Activated naive CD8-positive, alpha-beta T cell treated with anti-CD3 and anti-CD28 coated beads for 36 hours (primary cell): ENCODE measurements at regions not wholly inside any gene's neighbourhood (a gene's known extent, or its start where the extent isn't known, plus 50 kb on each side); places are given as distances from the start of the nearest gene placed in this dataset.

Experiments used
- DNase-seq: peaks from one replicate; pipeline ENCODE4 v3.0.0; 2021
- H3K27ac Mint-ChIP-seq: one replicate; pipeline ENCODE4 v1.8.0; 2022; ENCODE audit warnings: mild to moderate bottlenecking, moderate library complexity, mixed read lengths
- H3K27me3 Mint-ChIP-seq: one replicate; pipeline ENCODE4 v1.8.0; 2022; ENCODE audit warnings: mild to moderate bottlenecking, mixed read lengths
- H3K36me3 Mint-ChIP-seq: one replicate; pipeline ENCODE4 v1.8.0; 2021; ENCODE audit warnings: mild to moderate bottlenecking, mixed read lengths
- H3K4me1 Mint-ChIP-seq: one replicate; pipeline ENCODE4 v1.8.0; 2021; ENCODE audit warnings: mixed read lengths
- H3K4me3 Mint-ChIP-seq: one replicate; pipeline ENCODE4 v1.8.0; 2022; ENCODE audit warnings: mild to moderate bottlenecking, moderate library complexity, mixed read lengths
- H3K9me3 Mint-ChIP-seq: one replicate; pipeline ENCODE4 v1.8.0; 2022; ENCODE audit warnings: mixed read lengths

GRCh38 chr14:98962118-98962517 is 309.9 kb downstream of the BCL11B start:
- Mint-ChIP-seq H3K4me1 (peaks cover 49% of the 10 kb centered on the region), H3K36me3 (no peaks in the 10 kb centered on the region)

GRCh38 chr14:98963610-98964009 is 308.4 kb downstream of the BCL11B start:
- no peaks in the 10 kb centered on the region for H3K27me3 Mint-ChIP-seq
- no peaks in the 10 kb centered on the region for H3K9me3 Mint-ChIP-seq
- peaks cover 49% of the 10 kb centered on the region for H3K4me1 Mint-ChIP-seq
- H3K36me3 Mint-ChIP-seq: no peaks in the 10 kb centered on the region
- no peak for DNase-seq
- H3K27ac Mint-ChIP-seq: no peak overlapping the region
- H3K4me3 Mint-ChIP-seq: no peak overlapping the region

More at GRCh38 chr14:98962118-98962517, 309.9 kb downstream of the BCL11B start:
- H3K4me3 Mint-ChIP-seq: no peak overlapping the region
- no peaks in the 10 kb centered on the region for H3K27me3 Mint-ChIP-seq
- no peaks in the 10 kb centered on the region for H3K9me3 Mint-ChIP-seq
- no peak for DNase-seq
- H3K27ac Mint-ChIP-seq: no peak overlapping the region

- Mint-ChIP-seq H3K27ac (no peak overlapping the region), H3K4me3 (no peak overlapping the region), H3K9me3 (no peaks in the 10 kb centered on the region), H3K27me3 (no peaks in the 10 kb centered on the region), H3K36me3 (no peaks in the 10 kb centered on the region), H3K4me1 (peaks cover 49% of the 10 kb centered on the region)
- DNase-seq: peak; percentile 24
Observed at GRCh38 chr14:98964171-98964570, 307.8 kb downstream of the BCL11B start.

GRCh38 chr14:98965076-98965475 is 306.9 kb downstream of the BCL11B start:
- Mint-ChIP-seq H3K9me3 (no peaks in the 10 kb centered on the region), H3K27ac (no peak overlapping the region), H3K27me3 (no peaks in the 10 kb centered on the region), H3K36me3 (no peaks in the 10 kb centered on the region), H3K4me1 (peaks cover 42% of the 10 kb centered on the region), H3K4me3 (no peak overlapping the region)
- no peak for DNase-seq

GRCh38 chr14:98966016-98966415 is 306.0 kb downstream of the BCL11B start:
- Mint-ChIP-seq H3K9me3 (no peaks in the 10 kb centered on the region), H3K4me1 (peaks cover 33% of the 10 kb centered on the region), H3K4me3 (no peak overlapping the region)

GRCh38 chr14:98966475-98967162 is 305.4 kb downstream of the BCL11B start:
- Mint-ChIP-seq H3K27me3 (no peaks in the 10 kb centered on the region), H3K4me1 (peaks cover 27% of the 10 kb centered on the region), H3K36me3 (no peaks in the 10 kb centered on the region), H3K27ac (no peak overlapping the region), H3K9me3 (no peaks in the 10 kb centered on the region), H3K4me3 (no peak overlapping the region)
- no peak for DNase-seq

More at GRCh38 chr14:98966016-98966415, 306.0 kb downstream of the BCL11B start:
- no peaks in the 10 kb centered on the region for H3K27me3 Mint-ChIP-seq
- no peak overlapping the region for H3K27ac Mint-ChIP-seq
- H3K36me3 Mint-ChIP-seq: no peaks in the 10 kb centered on the region
- DNase-seq: no peak

- Mint-ChIP-seq H3K27me3 (no peaks in the 10 kb centered on the region), H3K36me3 (no peaks in the 10 kb centered on the region), H3K4me3 (no peak overlapping the region), H3K4me1 (peaks cover 6% of the 10 kb centered on the region), H3K27ac (no peak overlapping the region), H3K9me3 (peaks cover 12% of the 10 kb centered on the region)
- no peak for DNase-seq
Observed at GRCh38 chr14:98974113-98974512, 297.9 kb downstream of the BCL11B start.

GRCh38 chr14:98976271-98976670 is 295.7 kb downstream of the BCL11B start:
- no peak overlapping the region for H3K4me3 Mint-ChIP-seq
- no peak overlapping the region for H3K27ac Mint-ChIP-seq
- peaks cover 24% of the 10 kb centered on the region for H3K9me3 Mint-ChIP-seq
- H3K36me3 Mint-ChIP-seq: no peaks in the 10 kb centered on the region
- no peaks in the 10 kb centered on the region for H3K27me3 Mint-ChIP-seq
- no peak for DNase-seq
- peaks cover 6% of the 10 kb centered on the region for H3K4me1 Mint-ChIP-seq

GRCh38 chr14:98977451-98977850 is 294.5 kb downstream of the BCL11B start:
- no peak overlapping the region for H3K27ac Mint-ChIP-seq
- H3K4me3 Mint-ChIP-seq: no peak overlapping the region
- H3K9me3 Mint-ChIP-seq: peaks cover 26% of the 10 kb centered on the region
- H3K36me3 Mint-ChIP-seq: peaks cover 6% of the 10 kb centered on the region
- H3K27me3 Mint-ChIP-seq: no peaks in the 10 kb centered on the region
- no peak for DNase-seq
- peaks cover 6% of the 10 kb centered on the region for H3K4me1 Mint-ChIP-seq

GRCh38 chr14:98982986-98983385 is 289.0 kb downstream of the BCL11B start:
- Mint-ChIP-seq H3K27ac (no peak overlapping the region), H3K27me3 (no peaks in the 10 kb centered on the region), H3K36me3 (peaks cover 9% of the 10 kb centered on the region), H3K9me3 (peaks cover 23% of the 10 kb centered on the region), H3K4me1 (peaks cover 25% of the 10 kb centered on the region), H3K4me3 (no peak overlapping the region)
- no peak for DNase-seq

- Mint-ChIP-seq H3K4me1 (peaks cover 25% of the 10 kb centered on the region), H3K27ac (peak overlapping the region; percentile 88)
- no peak for DNase-seq
Observed at GRCh38 chr14:98984027-98984718, 287.8 kb downstream of the BCL11B start.

GRCh38 chr14:98984719-98985041 is 287.3 kb downstream of the BCL11B start:
- peak overlapping the region; percentile 54 for H3K4me3 Mint-ChIP-seq
- peak overlapping the region; percentile 88 for H3K27ac Mint-ChIP-seq
- peaks cover 25% of the 10 kb centered on the region for H3K4me1 Mint-ChIP-seq
- H3K27me3 Mint-ChIP-seq: no peaks in the 10 kb centered on the region
- H3K9me3 Mint-ChIP-seq: peaks cover 10% of the 10 kb centered on the region
- DNase-seq: peak; percentile 50
- H3K36me3 Mint-ChIP-seq: peaks cover 9% of the 10 kb centered on the region

More at GRCh38 chr14:98984027-98984718, 287.8 kb downstream of the BCL11B start:
- Mint-ChIP-seq H3K36me3 (peaks cover 9% of the 10 kb centered on the region), H3K27me3 (no peaks in the 10 kb centered on the region), H3K4me3 (peak overlapping the region; percentile 54), H3K9me3 (peaks cover 13% of the 10 kb centered on the region)

GRCh38 chr14:98993818-98994217 is 278.2 kb downstream of the BCL11B start:
- Mint-ChIP-seq H3K27me3 (no peaks in the 10 kb centered on the region), H3K36me3 (no peaks in the 10 kb centered on the region), H3K4me1 (peaks cover 16% of the 10 kb centered on the region), H3K9me3 (no peaks in the 10 kb centered on the region), H3K27ac (no peak overlapping the region), H3K4me3 (no peak overlapping the region)
- no peak for DNase-seq

- Mint-ChIP-seq H3K9me3 (no peaks in the 10 kb centered on the region), H3K4me3 (no peak overlapping the region), H3K36me3 (no peaks in the 10 kb centered on the region), H3K27me3 (no peaks in the 10 kb centered on the region), H3K27ac (peak overlapping the region; percentile 39), H3K4me1 (peaks cover 16% of the 10 kb centered on the region)
- no peak for DNase-seq
Observed at GRCh38 chr14:98994561-98994960, 277.4 kb downstream of the BCL11B start.

- Mint-ChIP-seq H3K27me3 (no peaks in the 10 kb centered on the region), H3K36me3 (no peaks in the 10 kb centered on the region), H3K27ac (no peak overlapping the region), H3K9me3 (no peaks in the 10 kb centered on the region), H3K4me1 (peaks cover 16% of the 10 kb centered on the region), H3K4me3 (no peak overlapping the region)
- no peak for DNase-seq
Observed at GRCh38 chr14:98997526-98998205, 274.3 kb downstream of the BCL11B start.
